H1 (cell line): ENCODE measurements at regions not wholly inside any gene's neighbourhood (a gene's known extent, or its start where the extent isn't known, plus 50 kb on each side); places are given as distances from the start of the nearest gene placed in this dataset.

ENCODE experiments used
- CTCF ChIA-PET: fragments of 300-600 bp; sonication (Branson Sonifier 250); formaldehyde crosslinking; loops from one replicate; lab custom pipeline; 2021; ENCODE audit not compliant: partially characterized antibody; lab: Charles Lee
- POLR2A ChIA-PET: fragments of 300-600 bp; sonication (Branson Sonifier 250); formaldehyde crosslinking; loops from one replicate; lab custom pipeline; 2021; ENCODE audit warnings: inconsistent platforms; ENCODE audit not compliant: partially characterized antibody; lab: Charles Lee
- DNase-seq, 2 experiments: peaks; one replicate each; pipeline versions ENCODE4 v3.0.0 to v3.0.0-alpha.2; 2010 to 2022; ENCODE audit warnings: low spot score in 2 of 2, low read depth in 1 of 2, mixed read lengths in 1 of 2
- FAIRE-seq: peaks from 2 replicates; lab custom pipeline; 2011; peaks lifted over from hg19 to GRCh38; lab: Jason Lieb, UNC
- H2AFZ ChIP-seq: 2 replicates; pipeline ENCODE4 v1.8.1; 2012; ENCODE audit warnings: low read length, inconsistent platforms
- H2AK5ac ChIP-seq: 2 replicates; pipeline ENCODE4 v1.6.1; 2013; ENCODE audit warnings: low read depth, low read length
- H2BK120ac ChIP-seq: replicated peaks from 2 replicates; pipeline ENCODE3; 2013; ENCODE audit warnings: low read depth, low read length, inconsistent platforms
- H2BK12ac ChIP-seq: 2 replicates; pipeline ENCODE4 v1.6.1; 2013; ENCODE audit warnings: low read depth, low read length
- H2BK15ac ChIP-seq: 2 replicates; pipeline ENCODE4 v1.6.1; 2013; ENCODE audit warnings: low read length
- H2BK20ac ChIP-seq: 2 replicates; pipeline ENCODE4 v1.6.1; 2013; ENCODE audit warnings: low read length
- H2BK5ac ChIP-seq: 2 replicates; pipeline ENCODE4 v1.6.1; 2013; ENCODE audit warnings: low read depth, low read length
- H3K14ac ChIP-seq: 2 replicates; pipeline ENCODE4 v1.6.1; 2013; ENCODE audit warnings: inconsistent platforms; ENCODE audit not compliant: insufficient read length
- H3K18ac ChIP-seq: 2 replicates; pipeline ENCODE4 v1.6.1; 2013; ENCODE audit warnings: low read length; ENCODE audit errors: extremely low read depth
- H3K23ac ChIP-seq: 2 replicates; pipeline ENCODE4 v1.6.1; 2013; ENCODE audit warnings: inconsistent platforms; ENCODE audit not compliant: insufficient read length
- H3K23me2 ChIP-seq: 2 replicates; pipeline ENCODE4 v1.6.1; 2013; ENCODE audit warnings: low read depth, low read length
- H3K27ac ChIP-seq: 2 replicates; pipeline ENCODE4 v1.6.1; 2011; ENCODE audit warnings: low read depth, low read length, inconsistent platforms
- H3K27me3 ChIP-seq, 4 experiments: replicated peaks in 1 of 4; 1 replicate in 1 of 4; 2 replicates in 3 of 4; pipeline versions ENCODE4 v1.6.1 to v1.8.1; 2011 to 2013; ENCODE audit warnings: low read length in 3 of 4, mild to moderate bottlenecking in 3 of 4, inconsistent platforms in 2 of 4, mixed read lengths in 2 of 4, moderate library complexity in 1 of 4; ENCODE audit not compliant: control insufficient read depth in 3 of 4, insufficient read depth in 3 of 4; ENCODE audit errors: extremely low read depth in 1 of 4
- H3K36me3 ChIP-seq, 4 experiments: 2 replicates each; pipeline versions ENCODE4 v1.6.1 to v1.8.1; 2011 to 2013; ENCODE audit warnings: mild to moderate bottlenecking in 4 of 4, low read length in 3 of 4, moderate library complexity in 2 of 4, control low read depth in 1 of 4, inconsistent platforms in 1 of 4; ENCODE audit not compliant: insufficient read depth in 4 of 4, control insufficient read depth in 2 of 4
- H3K4ac ChIP-seq: replicated peaks from 2 replicates; pipeline ENCODE3; 2013; ENCODE audit warnings: low read length, low read depth, mixed read lengths, inconsistent platforms; ENCODE audit not compliant: insufficient read length
- H3K4me1 ChIP-seq, 4 experiments: replicated peaks in 1 of 4; 1 replicate in 1 of 4; 2 replicates in 3 of 4; pipeline versions ENCODE4 v1.6.1 to v1.8.1; 2011 to 2013; ENCODE audit warnings: low read length in 3 of 4, inconsistent platforms in 2 of 4, mixed read lengths in 1 of 4; ENCODE audit not compliant: insufficient read depth in 4 of 4, control insufficient read depth in 3 of 4
- H3K4me2 ChIP-seq, 2 experiments: 2 replicates each; pipeline versions ENCODE4 v1.6.1 to v1.8.1; 2011 to 2013; ENCODE audit warnings: low read depth in 2 of 2, low read length in 2 of 2, control low read depth in 1 of 2, inconsistent platforms in 1 of 2, mild to moderate bottlenecking in 1 of 2; ENCODE audit not compliant: insufficient read depth in 1 of 2
- H3K4me3 ChIP-seq, 4 experiments: fragments of 200-600, 300-600 bp in 1 of 4; sonication (generic), shearing (Covaris generic), sonication (Bioruptor Twin) in 1 of 4; 2 replicates each; pipeline versions ENCODE4 v1.5.1 to v1.8.1; 2011 to 2016; ENCODE audit warnings: low read length in 4 of 4, low read depth in 3 of 4, control low read depth in 2 of 4, inconsistent platforms in 2 of 4, mild to moderate bottlenecking in 2 of 4, mixed read lengths in 1 of 4, moderate library complexity in 1 of 4; ENCODE audit not compliant: insufficient read depth in 2 of 4; ENCODE audit errors: extremely low read depth in 1 of 4
- H3K56ac ChIP-seq: replicated peaks from 2 replicates; pipeline ENCODE3; 2013; ENCODE audit warnings: low read depth, mild to moderate bottlenecking, mixed read lengths, low read length, inconsistent platforms; ENCODE audit not compliant: insufficient read length
- H3K79me1 ChIP-seq: 2 replicates; pipeline ENCODE4 v1.6.1; 2013; ENCODE audit warnings: low read depth, low read length, control low read depth
- H3K79me2 ChIP-seq, 2 experiments: 2 replicates each; pipeline versions ENCODE4 v1.6.1 to v1.8.1; 2012 to 2013; ENCODE audit warnings: low read length in 2 of 2, mild to moderate bottlenecking in 2 of 2, inconsistent platforms in 1 of 2; ENCODE audit not compliant: insufficient read depth in 2 of 2, control insufficient read depth in 1 of 2
- H3K9ac ChIP-seq, 4 experiments: replicated peaks in 1 of 4; 1 replicate in 1 of 4; 2 replicates in 3 of 4; pipeline versions ENCODE4 v1.6.1 to v1.8.1; 2011 to 2013; ENCODE audit warnings: low read depth in 3 of 4, low read length in 3 of 4, control low read depth in 2 of 4, mild to moderate bottlenecking in 2 of 4, moderate library complexity in 2 of 4, inconsistent platforms in 1 of 4; ENCODE audit errors: extremely low read depth in 1 of 4
- H3K9me3 ChIP-seq, 2 experiments: 2 replicates each; pipeline versions ENCODE4 v1.6.1 to v1.8.1; 2012 to 2013; ENCODE audit warnings: mild to moderate bottlenecking in 2 of 2, moderate library complexity in 2 of 2, control low read depth in 1 of 2, inconsistent platforms in 1 of 2, low read depth in 1 of 2, low read length in 1 of 2, mixed read lengths in 1 of 2; ENCODE audit not compliant: insufficient read depth in 2 of 2
- H4K20me1 ChIP-seq, 2 experiments: replicated peaks in 1 of 2; 2 replicates each; pipeline versions ENCODE3 to v1.8.1; 2011 to 2013; ENCODE audit warnings: inconsistent platforms in 2 of 2, low read length in 2 of 2, mild to moderate bottlenecking in 1 of 2; ENCODE audit not compliant: insufficient read depth in 2 of 2, control insufficient read depth in 1 of 2
- H4K5ac ChIP-seq: 2 replicates; pipeline ENCODE4 v1.6.1; 2013; ENCODE audit warnings: low read length, low read depth, mixed read lengths, inconsistent platforms; ENCODE audit not compliant: insufficient read length
- H4K8ac ChIP-seq: 2 replicates; pipeline ENCODE4 v1.8.0; 2013; ENCODE audit warnings: mild to moderate bottlenecking, moderate library complexity, low read length, inconsistent platforms; ENCODE audit not compliant: insufficient read depth; ENCODE audit errors: extremely low read depth
- H4K91ac ChIP-seq: replicated peaks from 2 replicates; pipeline ENCODE3; 2013; ENCODE audit warnings: low read length, mixed read lengths, inconsistent platforms; ENCODE audit not compliant: insufficient read length
- ATF2 ChIP-seq: IDR thresholded peaks from 2 replicates; pipeline ENCODE4 v1.6.1; 2012; ENCODE audit warnings: low read length, inconsistent platforms
- WGBS, 2 experiments: shearing (Covaris generic) in 1 of 2; methylation state at CpG; one replicate each; pipeline versions ENCODE4 v1.1.6 to v1.1.7; 2013 to 2015; ENCODE audit warnings: low lambda C conversion rate in 2 of 2, mixed read lengths in 2 of 2, inconsistent platforms in 1 of 2, low coverage in 1 of 2, missing lambda C conversion rate in 1 of 2; ENCODE audit not compliant: insufficient replicate concordance in 2 of 2, insufficient coverage in 1 of 2, insufficient read length in 1 of 2; ENCODE audit errors: extremely low coverage in 1 of 2, missing lambda C conversion rate in 1 of 2; 5-methylcytosine and 5-hydroxymethylcytosine counted together

GRCh38 chr2:220585241-220585640 is 957.8 kb downstream of the SLC4A3 start:
- H2AFZ ChIP-seq: no peak overlapping the region
- H4K5ac ChIP-seq: no peak overlapping the region
- H3K56ac ChIP-seq: no peak overlapping the region
- H3K18ac ChIP-seq: no peak overlapping the region
- WGBS, 2 experiments: 93% methylated on average over 2 of the region's 2 CpGs; no CpG with 5 or more reads in 1 of the 2 experiments
- H2AK5ac ChIP-seq: no peak overlapping the region
- no peaks in the 10 kb centered on the region for H3K9me3 ChIP-seq
- H2BK5ac ChIP-seq: no peak overlapping the region
- H3K14ac ChIP-seq: no peak overlapping the region
- no peaks in the 10 kb centered on the region for H3K23me2 ChIP-seq
- FAIRE-seq (no peak), DNase-seq (no peak)
- H3K4ac ChIP-seq: no peak overlapping the region
- no peaks in the 10 kb centered on the region for H3K4me1 ChIP-seq
- ChIA-PET CTCF (no interaction called here), POLR2A (no interaction called here)
- no peak overlapping the region for H2BK12ac ChIP-seq
- no peaks in the 10 kb centered on the region for H4K20me1 ChIP-seq
- H3K23ac ChIP-seq: no peak overlapping the region
- H4K91ac ChIP-seq: no peak overlapping the region
- H3K27ac ChIP-seq: no peak overlapping the region
- H3K79me2 ChIP-seq: no peaks in the 10 kb centered on the region
- H3K79me1 ChIP-seq: no peaks in the 10 kb centered on the region
- H3K36me3 ChIP-seq: no peaks in the 10 kb centered on the region
- no peak overlapping the region for H3K4me2 ChIP-seq
- no peak overlapping the region for H3K9ac ChIP-seq
- H2BK120ac ChIP-seq: no peak overlapping the region
- no peak overlapping the region for H2BK20ac ChIP-seq
- no peak for TF ChIP-seq ATF2
- no peaks in the 10 kb centered on the region for H3K27me3 ChIP-seq
- H2BK15ac ChIP-seq: no peak overlapping the region
- H3K4me3 ChIP-seq: no peak overlapping the region
- no peak overlapping the region for H4K8ac ChIP-seq
